ENCODE measurements at regions not wholly inside any gene's neighbourhood (a gene's known extent, or its start where the extent isn't known, plus 50 kb on each side); places are given as distances from the start of the nearest gene placed in this dataset.

DNA sequence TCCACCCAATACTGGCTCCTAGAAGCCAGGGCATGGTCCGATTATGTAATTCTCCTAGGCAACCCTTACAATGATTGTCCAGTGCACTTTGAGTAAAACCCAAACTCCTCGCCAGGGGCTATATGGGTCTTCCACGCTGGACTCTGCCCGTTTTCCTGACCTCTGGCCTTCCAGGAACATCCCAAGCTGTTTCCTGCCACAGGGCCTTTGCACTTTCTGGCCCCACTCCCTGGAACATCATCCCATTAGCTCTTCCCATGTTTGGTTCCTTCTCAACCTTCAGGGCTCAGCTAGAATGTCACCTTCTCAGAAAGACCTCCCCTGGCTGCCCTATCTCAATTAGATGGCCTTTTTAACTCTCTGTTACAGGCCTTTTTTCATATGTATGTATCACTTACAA lies 85.4 kb downstream of the IRF2BPL start:
- TF ChIP-seq, protein P1, sequence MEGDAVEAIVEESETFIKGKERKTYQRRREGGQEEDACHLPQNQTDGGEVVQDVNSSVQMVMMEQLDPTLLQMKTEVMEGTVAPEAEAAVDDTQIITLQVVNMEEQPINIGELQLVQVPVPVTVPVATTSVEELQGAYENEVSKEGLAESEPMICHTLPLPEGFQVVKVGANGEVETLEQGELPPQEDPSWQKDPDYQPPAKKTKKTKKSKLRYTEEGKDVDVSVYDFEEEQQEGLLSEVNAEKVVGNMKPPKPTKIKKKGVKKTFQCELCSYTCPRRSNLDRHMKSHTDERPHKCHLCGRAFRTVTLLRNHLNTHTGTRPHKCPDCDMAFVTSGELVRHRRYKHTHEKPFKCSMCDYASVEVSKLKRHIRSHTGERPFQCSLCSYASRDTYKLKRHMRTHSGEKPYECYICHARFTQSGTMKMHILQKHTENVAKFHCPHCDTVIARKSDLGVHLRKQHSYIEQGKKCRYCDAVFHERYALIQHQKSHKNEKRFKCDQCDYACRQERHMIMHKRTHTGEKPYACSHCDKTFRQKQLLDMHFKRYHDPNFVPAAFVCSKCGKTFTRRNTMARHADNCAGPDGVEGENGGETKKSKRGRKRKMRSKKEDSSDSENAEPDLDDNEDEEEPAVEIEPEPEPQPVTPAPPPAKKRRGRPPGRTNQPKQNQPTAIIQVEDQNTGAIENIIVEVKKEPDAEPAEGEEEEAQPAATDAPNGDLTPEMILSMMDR (IDR thresholded peaks at IDR 0.05; ENCODE audit: partially characterized antibody, unreplicated experiment), result no peak
- H3K36me3 Mint-ChIP-seq (ENCODE audit: unreplicated experiment), result no peaks in the 10 kb centered on the region
- H3K4me1 Mint-ChIP-seq (ENCODE audit: low read depth, unreplicated experiment), result peaks cover 35% of the 10 kb centered on the region
- H3K27ac Mint-ChIP-seq (ENCODE audit: unreplicated experiment), result peak overlapping the region; percentile 43
- peaks cover 20% of the 10 kb centered on the region for H3K9me3 Mint-ChIP-seq (ENCODE audit: unreplicated experiment)
- no peak for DNase-seq
- H3K27me3 Mint-ChIP-seq (ENCODE audit: unreplicated experiment), result peaks cover 14% of the 10 kb centered on the region
- H3K4me3 Mint-ChIP-seq (ENCODE audit: unreplicated experiment), result no peak overlapping the region

DNA sequence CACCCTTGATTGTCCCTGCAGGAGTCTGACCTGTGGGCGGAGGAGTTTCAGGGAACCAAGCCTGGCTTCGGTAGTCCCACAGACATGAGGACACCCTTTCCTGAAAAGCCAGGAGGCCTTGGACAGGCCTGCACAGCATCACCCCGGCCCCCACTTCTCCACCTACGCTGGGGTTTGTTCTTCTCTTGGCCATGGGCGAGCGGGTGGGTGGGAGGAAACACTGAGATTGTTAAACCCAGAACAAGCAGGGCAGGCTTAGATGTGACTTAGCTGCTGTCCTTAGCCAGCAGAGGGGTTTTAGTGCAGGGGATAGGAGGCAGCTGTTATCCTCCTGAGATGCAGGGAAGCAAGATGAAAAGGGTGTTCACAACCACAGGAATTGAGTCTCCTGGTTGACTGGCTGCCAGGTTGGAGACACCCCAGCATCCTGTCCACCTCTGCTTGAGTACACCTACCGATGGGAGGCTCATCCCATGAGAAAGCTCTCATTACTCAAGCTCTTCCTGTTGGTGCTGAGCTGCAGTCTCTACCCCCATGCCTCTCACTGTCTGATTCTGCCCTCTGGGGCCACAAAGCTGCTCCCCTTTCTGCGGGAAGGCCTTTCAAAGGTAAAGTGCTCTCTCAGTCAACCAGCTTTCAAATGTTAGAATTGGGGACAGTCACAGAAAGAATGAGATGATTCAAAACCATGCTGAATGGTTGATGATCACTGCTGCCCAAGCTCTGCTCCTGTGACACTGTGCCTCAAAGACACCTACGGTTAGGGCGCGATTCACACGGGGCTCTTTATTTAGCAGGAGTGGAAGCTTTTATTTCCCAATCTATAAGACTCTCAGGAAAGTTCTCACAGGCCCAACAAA lies 86.3 kb downstream of the IRF2BPL start:
- H3K27ac Mint-ChIP-seq (ENCODE audit: unreplicated experiment), result peak overlapping the region; percentile 90
- H3K27me3 Mint-ChIP-seq (ENCODE audit: unreplicated experiment), result peaks cover 15% of the 10 kb centered on the region
- peaks cover 31% of the 10 kb centered on the region for H3K4me1 Mint-ChIP-seq (ENCODE audit: low read depth, unreplicated experiment)

DNA sequence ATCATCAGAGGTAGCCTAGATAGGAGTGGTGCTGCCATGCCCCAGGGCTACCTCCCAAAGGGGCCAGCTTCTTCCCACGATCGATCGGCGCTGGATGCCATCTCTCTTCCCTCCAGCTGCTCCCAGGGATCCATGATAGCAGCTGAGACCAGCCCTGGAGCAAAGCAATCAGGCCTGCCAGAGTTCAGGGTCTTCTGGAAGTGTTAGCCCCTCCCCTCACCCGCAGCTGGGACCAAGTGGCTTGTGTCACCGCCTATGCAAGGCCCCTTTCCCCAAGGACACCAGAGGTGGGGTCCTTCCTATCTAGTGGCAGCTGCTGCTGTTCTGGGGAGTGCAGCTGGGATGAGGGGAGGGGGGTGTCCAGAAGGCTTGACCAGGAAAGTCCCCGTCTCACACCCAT lies 87.0 kb downstream of the IRF2BPL start:
- H3K4me1 Mint-ChIP-seq (ENCODE audit: low read depth, unreplicated experiment), result peaks cover 30% of the 10 kb centered on the region
- DNase-seq, result peak; percentile 94
- H3K9me3 Mint-ChIP-seq (ENCODE audit: unreplicated experiment), result peaks cover 16% of the 10 kb centered on the region
- TF ChIP-seq, protein P1 (IDR thresholded peaks at IDR 0.05; ENCODE audit: partially characterized antibody, unreplicated experiment), result no peak
- no peaks in the 10 kb centered on the region for H3K36me3 Mint-ChIP-seq (ENCODE audit: unreplicated experiment)
- H3K4me3 Mint-ChIP-seq (ENCODE audit: unreplicated experiment), result peak overlapping the region; percentile 20
- H3K27ac Mint-ChIP-seq (ENCODE audit: unreplicated experiment), result peak overlapping the region; percentile 90
- peaks cover 17% of the 10 kb centered on the region for H3K27me3 Mint-ChIP-seq (ENCODE audit: unreplicated experiment)

More for the DNA sequence above, 86.3 kb downstream of the IRF2BPL start:
- TF ChIP-seq, protein P1 (IDR thresholded peaks at IDR 0.05; ENCODE audit: partially characterized antibody, unreplicated experiment), result no peak
- Mint-ChIP-seq H3K4me3 (ENCODE audit: unreplicated experiment) (no peak overlapping the region), H3K36me3 (ENCODE audit: unreplicated experiment) (no peaks in the 10 kb centered on the region), H3K9me3 (ENCODE audit: unreplicated experiment) (peaks cover 20% of the 10 kb centered on the region)
- no peak for DNase-seq

DNA sequence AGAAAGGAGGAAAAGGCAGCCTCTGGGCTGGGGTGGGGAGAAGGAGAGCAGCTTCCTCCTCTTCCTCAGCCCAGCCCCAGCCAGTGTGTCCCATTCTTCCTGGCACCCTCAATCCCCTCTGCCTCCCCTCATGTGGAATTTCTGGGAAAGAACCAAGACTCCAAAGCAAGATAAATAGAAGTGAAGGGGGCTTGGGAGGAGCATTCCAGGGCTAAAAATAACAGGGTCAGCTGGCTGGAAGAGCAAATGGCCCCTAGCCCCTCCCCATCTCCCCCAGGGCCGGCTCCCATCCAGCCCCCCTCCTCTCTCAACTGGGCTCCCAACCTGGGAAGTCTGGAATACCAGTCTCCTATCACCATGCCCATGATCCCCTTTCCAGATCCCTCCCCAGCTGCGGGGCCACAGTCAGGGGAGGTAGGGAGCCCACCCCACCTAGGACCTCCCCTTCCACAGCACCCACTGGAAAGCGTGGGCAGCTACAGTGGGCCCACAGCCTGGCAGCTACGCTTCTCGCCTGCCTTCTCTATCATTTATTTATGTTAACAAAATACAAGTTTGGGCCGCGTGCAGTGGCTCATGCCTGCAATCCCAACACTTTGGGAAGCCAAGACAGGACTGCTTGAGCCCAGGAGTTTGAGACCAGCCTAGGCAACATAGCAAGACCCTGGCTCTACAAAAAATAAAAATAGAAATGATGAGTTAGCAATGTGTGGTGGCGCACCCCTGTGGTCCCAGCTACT lies 88.3 kb downstream of the IRF2BPL start:
- Mint-ChIP-seq H3K4me3 (ENCODE audit: unreplicated experiment) (no peak overlapping the region), H3K4me1 (ENCODE audit: low read depth, unreplicated experiment) (peaks cover 34% of the 10 kb centered on the region), H3K9me3 (ENCODE audit: unreplicated experiment) (peaks cover 17% of the 10 kb centered on the region), H3K36me3 (ENCODE audit: unreplicated experiment) (no peaks in the 10 kb centered on the region), H3K27ac (ENCODE audit: unreplicated experiment) (peak overlapping the region; percentile 62), H3K27me3 (ENCODE audit: unreplicated experiment) (peaks cover 17% of the 10 kb centered on the region)
- no peak for DNase-seq
- TF ChIP-seq, protein P1 (IDR thresholded peaks at IDR 0.05; ENCODE audit: partially characterized antibody, unreplicated experiment), result no peak

All from glutamatergic neuron (in vitro differentiated cells).